Panc1 (cell line): ENCODE measurements at regions not wholly inside any gene's neighbourhood (a gene's known extent, or its start where the extent isn't known, plus 50 kb on each side); places are given as distances from the start of the nearest gene placed in this dataset.

Experiments
- ATAC-seq: fragments of 200-7000 bp; cut with Tn5 transposase; 2 replicates; pipeline ENCODE4 v1.9.1; 2020; ENCODE audit warnings: mild to moderate bottlenecking, moderate library complexity
- BruUV-seq: library from RNA; stranded (reverse); fragments of 400-500 nt; replicated peaks from 2 replicates; lab custom pipeline; 2021; lab: Mats Ljungman, UMichigan
- CTCF ChIA-PET: fragments of 300-600 bp; sonication (Branson Sonifier 250); formaldehyde crosslinking; loops from one replicate; lab custom pipeline; 2022; ENCODE audit warnings: antibody characterized with exemption; lab: Charles Lee
- POLR2A ChIA-PET: fragments of 300-600 bp; sonication (Branson Sonifier 250); formaldehyde crosslinking; loops from one replicate; lab custom pipeline; 2022; ENCODE audit warnings: antibody characterized with exemption; lab: Charles Lee
- DNase-seq: peaks from one replicate; pipeline ENCODE4 v3.0.0-alpha.2; 2010; ENCODE audit warnings: low read depth, low spot score
- H3K27ac ChIP-seq: 2 replicates; pipeline ENCODE4 v1.5.1; 2011; ENCODE audit warnings: mild to moderate bottlenecking, low read length, inconsistent platforms
- H3K27me3 ChIP-seq: fragments of 200-500 bp; sonication (Bioruptor generic); 2 replicates; pipeline ENCODE4 v1.6.0; 2014; ENCODE audit warnings: low read length, inconsistent platforms; ENCODE audit not compliant: control insufficient read depth, insufficient read depth
- H3K36me3 ChIP-seq: fragments of 200-500 bp; sonication (Bioruptor generic); 2 replicates; pipeline ENCODE4 v1.5.1; 2014; ENCODE audit warnings: inconsistent platforms, mild to moderate bottlenecking, low read length, moderate library complexity; ENCODE audit not compliant: control insufficient read depth, insufficient read depth
- H3K4me1 ChIP-seq: 2 replicates; pipeline ENCODE4 v1.5.1; 2011; ENCODE audit warnings: inconsistent platforms, mild to moderate bottlenecking, low read length, moderate library complexity; ENCODE audit not compliant: control insufficient read depth, insufficient read depth
- H3K4me3 ChIP-seq, 2 experiments: 2 replicates each; pipeline ENCODE4 v1.5.1; 2011 to 2012; ENCODE audit warnings: low read depth in 2 of 2, low read length in 2 of 2, mild to moderate bottlenecking in 2 of 2, inconsistent platforms in 1 of 2, moderate library complexity in 1 of 2
- H3K9me3 ChIP-seq: fragments of 200-500 bp; sonication (Bioruptor generic); 2 replicates; pipeline ENCODE4 v1.5.1; 2014; ENCODE audit warnings: low read depth, mild to moderate bottlenecking, inconsistent platforms, low read length, moderate library complexity; ENCODE audit not compliant: control insufficient read depth, insufficient read depth
- POLR2AphosphoS5 ChIP-seq: IDR thresholded peaks from 2 replicates; pipeline ENCODE4 v1.6.1; 2012; ENCODE audit warnings: mild to moderate bottlenecking, low read depth, low read length, moderate library complexity
- SIN3A ChIP-seq: IDR thresholded peaks from 2 replicates; pipeline ENCODE4 v1.6.1; 2012; ENCODE audit warnings: low read depth, mild to moderate bottlenecking, low read length, moderate library complexity, borderline replicate concordance; ENCODE audit not compliant: insufficient read depth
- TCF7L2 ChIP-seq: IDR thresholded peaks from 2 replicates; pipeline ENCODE4 v1.6.1; 2011; ENCODE audit warnings: mild to moderate bottlenecking, low read depth, low read length, inconsistent platforms
- in situ Hi-C: cut with HindIII; loops from 2 replicates; pipeline ENCODE4 v1.10.0; 2016; ENCODE audit warnings: low sequenced_read_pairs, low pct_unique_long_range_greater_than_20kb
- intact Hi-C: fragments of 100-400 bp; cut with micrococcal nuclease; formaldehyde crosslinking; loops from one replicate; pipeline ENCODE4 v1.10.0; 2022; ENCODE audit not compliant: unreplicated experiment
- TF ChIP-seq, protein P1 (sequence below), 2 experiments: IDR thresholded peaks; 2 replicates each; pipeline ENCODE4 v1.6.1; 2011 to 2012; ENCODE audit warnings: low read depth in 2 of 2, control low read depth in 1 of 2, low read length in 1 of 2, mild to moderate bottlenecking in 1 of 2, moderate library complexity in 1 of 2; ENCODE audit not compliant: insufficient read depth in 1 of 2
- TF ChIP-seq, protein P2 (sequence below): fragments of 450-650 bp; IDR thresholded peaks from 2 replicates; pipeline ENCODE4 v1.5.1; 2017; ENCODE audit warnings: mild to moderate bottlenecking

DNA sequence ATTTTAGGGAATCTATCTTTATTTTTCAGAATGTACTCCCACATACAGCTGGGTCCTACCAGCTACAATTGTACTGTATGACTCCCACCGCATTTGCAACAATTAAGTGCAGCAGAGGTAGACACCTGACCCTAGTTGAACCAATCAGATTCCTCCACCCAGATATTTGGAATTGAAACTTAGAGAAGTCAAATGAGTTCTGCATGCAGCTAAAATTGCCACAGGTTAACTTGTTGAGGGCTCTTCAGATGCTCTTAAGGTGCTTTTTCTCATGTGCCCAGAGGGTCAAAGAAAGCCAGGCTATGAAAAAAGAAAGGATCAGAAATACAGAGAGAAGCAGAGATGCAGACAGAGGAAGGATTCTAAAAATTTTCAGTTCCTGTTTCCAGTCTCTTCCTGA is 68.0 kb upstream of the TES start:
- intact Hi-C loops (no loop called here), in situ Hi-C loops (no loop called here)
- TF ChIP-seq, protein P1, sequence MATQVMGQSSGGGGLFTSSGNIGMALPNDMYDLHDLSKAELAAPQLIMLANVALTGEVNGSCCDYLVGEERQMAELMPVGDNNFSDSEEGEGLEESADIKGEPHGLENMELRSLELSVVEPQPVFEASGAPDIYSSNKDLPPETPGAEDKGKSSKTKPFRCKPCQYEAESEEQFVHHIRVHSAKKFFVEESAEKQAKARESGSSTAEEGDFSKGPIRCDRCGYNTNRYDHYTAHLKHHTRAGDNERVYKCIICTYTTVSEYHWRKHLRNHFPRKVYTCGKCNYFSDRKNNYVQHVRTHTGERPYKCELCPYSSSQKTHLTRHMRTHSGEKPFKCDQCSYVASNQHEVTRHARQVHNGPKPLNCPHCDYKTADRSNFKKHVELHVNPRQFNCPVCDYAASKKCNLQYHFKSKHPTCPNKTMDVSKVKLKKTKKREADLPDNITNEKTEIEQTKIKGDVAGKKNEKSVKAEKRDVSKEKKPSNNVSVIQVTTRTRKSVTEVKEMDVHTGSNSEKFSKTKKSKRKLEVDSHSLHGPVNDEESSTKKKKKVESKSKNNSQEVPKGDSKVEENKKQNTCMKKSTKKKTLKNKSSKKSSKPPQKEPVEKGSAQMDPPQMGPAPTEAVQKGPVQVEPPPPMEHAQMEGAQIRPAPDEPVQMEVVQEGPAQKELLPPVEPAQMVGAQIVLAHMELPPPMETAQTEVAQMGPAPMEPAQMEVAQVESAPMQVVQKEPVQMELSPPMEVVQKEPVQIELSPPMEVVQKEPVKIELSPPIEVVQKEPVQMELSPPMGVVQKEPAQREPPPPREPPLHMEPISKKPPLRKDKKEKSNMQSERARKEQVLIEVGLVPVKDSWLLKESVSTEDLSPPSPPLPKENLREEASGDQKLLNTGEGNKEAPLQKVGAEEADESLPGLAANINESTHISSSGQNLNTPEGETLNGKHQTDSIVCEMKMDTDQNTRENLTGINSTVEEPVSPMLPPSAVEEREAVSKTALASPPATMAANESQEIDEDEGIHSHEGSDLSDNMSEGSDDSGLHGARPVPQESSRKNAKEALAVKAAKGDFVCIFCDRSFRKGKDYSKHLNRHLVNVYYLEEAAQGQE (IDR thresholded peaks at IDR 0.05; ENCODE audit: insufficient read depth in 1 of 2, low read depth in 2 of 2, low read length in 1 of 2): no peak
- no peak for TF ChIP-seq POLR2AphosphoS5
- TF ChIP-seq TCF7L2: no peak
- no peak for TF ChIP-seq SIN3A
- TF ChIP-seq, protein P2, sequence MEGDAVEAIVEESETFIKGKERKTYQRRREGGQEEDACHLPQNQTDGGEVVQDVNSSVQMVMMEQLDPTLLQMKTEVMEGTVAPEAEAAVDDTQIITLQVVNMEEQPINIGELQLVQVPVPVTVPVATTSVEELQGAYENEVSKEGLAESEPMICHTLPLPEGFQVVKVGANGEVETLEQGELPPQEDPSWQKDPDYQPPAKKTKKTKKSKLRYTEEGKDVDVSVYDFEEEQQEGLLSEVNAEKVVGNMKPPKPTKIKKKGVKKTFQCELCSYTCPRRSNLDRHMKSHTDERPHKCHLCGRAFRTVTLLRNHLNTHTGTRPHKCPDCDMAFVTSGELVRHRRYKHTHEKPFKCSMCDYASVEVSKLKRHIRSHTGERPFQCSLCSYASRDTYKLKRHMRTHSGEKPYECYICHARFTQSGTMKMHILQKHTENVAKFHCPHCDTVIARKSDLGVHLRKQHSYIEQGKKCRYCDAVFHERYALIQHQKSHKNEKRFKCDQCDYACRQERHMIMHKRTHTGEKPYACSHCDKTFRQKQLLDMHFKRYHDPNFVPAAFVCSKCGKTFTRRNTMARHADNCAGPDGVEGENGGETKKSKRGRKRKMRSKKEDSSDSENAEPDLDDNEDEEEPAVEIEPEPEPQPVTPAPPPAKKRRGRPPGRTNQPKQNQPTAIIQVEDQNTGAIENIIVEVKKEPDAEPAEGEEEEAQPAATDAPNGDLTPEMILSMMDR: no peak
- no peak overlapping the region for H3K4me3 ChIP-seq
- H3K27me3 ChIP-seq: no peaks in the 10 kb centered on the region
- POLR2A ChIA-PET: no interaction called here
- no peak for DNase-seq
- H3K9me3 ChIP-seq: no peaks in the 10 kb centered on the region
- ATAC-seq: no peak
- H3K4me1 ChIP-seq: peaks cover 7% of the 10 kb centered on the region
- no peak overlapping the region for H3K27ac ChIP-seq
- CTCF ChIA-PET: no interaction called here
- H3K36me3 ChIP-seq: no peaks in the 10 kb centered on the region
- no TSS peak for BruUV-seq

DNA sequence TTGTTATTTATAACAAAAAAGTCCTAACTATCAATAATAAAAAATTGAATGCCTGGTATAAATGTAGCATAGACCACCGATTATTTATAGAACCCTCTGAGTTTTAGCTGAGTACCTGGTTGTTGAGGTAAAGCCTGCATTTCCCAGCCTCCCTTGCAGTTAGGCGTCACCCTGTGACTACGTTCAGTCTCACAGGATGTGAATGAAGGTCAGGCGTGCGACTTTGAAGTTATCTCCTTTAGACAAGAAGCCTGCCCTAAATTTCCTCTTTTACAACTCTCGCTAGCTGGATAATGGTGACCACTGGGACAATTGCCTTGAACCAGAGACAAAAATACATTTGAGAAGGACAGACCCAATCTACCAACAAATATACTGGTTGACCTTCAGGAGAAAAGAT is 67.5 kb upstream of the TES start:
- ATAC-seq (no peak), DNase-seq (no peak)
- peaks cover 7% of the 10 kb centered on the region for H3K4me1 ChIP-seq
- no peak overlapping the region for H3K27ac ChIP-seq
- BruUV-seq: no TSS peak
- no peaks in the 10 kb centered on the region for H3K36me3 ChIP-seq
- no peaks in the 10 kb centered on the region for H3K27me3 ChIP-seq
- in situ Hi-C loops: no loop called here
- H3K9me3 ChIP-seq: no peaks in the 10 kb centered on the region
- TF ChIP-seq SIN3A: no peak
- TF ChIP-seq POLR2AphosphoS5: no peak
- TF ChIP-seq, protein P2: no peak
- TF ChIP-seq, protein P1 (IDR thresholded peaks at IDR 0.05; ENCODE audit: insufficient read depth in 1 of 2, low read depth in 2 of 2, low read length in 1 of 2): no peak
- no peak for TF ChIP-seq TCF7L2
- CTCF ChIA-PET: no interaction called here
- intact Hi-C loops: no loop called here
- POLR2A ChIA-PET: no interaction called here
- no peak overlapping the region for H3K4me3 ChIP-seq
